Heart left ventricle (tissue), 13 donors: ENCODE measurements at regions not wholly inside any gene's neighbourhood (a gene's known extent, or its start where the extent isn't known, plus 50 kb on each side); places are given as distances from the start of the nearest gene placed in this dataset.

Experiments
- POLR2A ChIP-seq, 2 donors: fragments of 450-650 bp; IDR thresholded peaks; one replicate each; pipeline ENCODE4 v1.6.1; 2017; ENCODE audit warnings: antibody characterized with exemption in 2 of 2, mild to moderate bottlenecking in 2 of 2, moderate library complexity in 2 of 2
- TF ChIP-seq, protein P1 (sequence below), 12 donors: fragments of 200-600 bp; sonication (generic) in 4 of 12; IDR thresholded peaks; one replicate each; pipeline versions ENCODE4 v1.5.0 to v1.8.0; 2018 to 2022; ENCODE audit warnings: antibody characterized with exemption in 12 of 12, mild to moderate bottlenecking in 5 of 12
- donor health status: ischemic (EF 13 %, LVEDD 7.1; RV severe dilation, severe dysfunction).
- donor health status: DM: no; HTN: yes; CAD: no.
- donor health status: DM: no; HTN: no; CAD: no.
- donor health status: ischemic (EF 25% LVEDD 6.9; RV normal size, moderate dysfunction).
- donor health status: ischemic (EF 25% LVEDD 5.7; RV mildly dilated, moderate dysfunction).
- donor health status: ischemic (EF 35%, LVEDD 5.7; RV mildly dilated, moderate dysfunction).
- donor health status: nonischemic (EF 11% LVEDD 7.7; RV severe dilation, severe dysfunction).
- donor health status: DM: yes; HTN: yes; CAD: no.
- donor health status: PGD.
- donor health status: ischemic (EF 29% LVEDD 5.4; RV normal size, mild dysfunction).
- donor health status: nonischemic (EF 23%, LVEDD 6.1; RV moderate dilation, normal function).

DNA sequence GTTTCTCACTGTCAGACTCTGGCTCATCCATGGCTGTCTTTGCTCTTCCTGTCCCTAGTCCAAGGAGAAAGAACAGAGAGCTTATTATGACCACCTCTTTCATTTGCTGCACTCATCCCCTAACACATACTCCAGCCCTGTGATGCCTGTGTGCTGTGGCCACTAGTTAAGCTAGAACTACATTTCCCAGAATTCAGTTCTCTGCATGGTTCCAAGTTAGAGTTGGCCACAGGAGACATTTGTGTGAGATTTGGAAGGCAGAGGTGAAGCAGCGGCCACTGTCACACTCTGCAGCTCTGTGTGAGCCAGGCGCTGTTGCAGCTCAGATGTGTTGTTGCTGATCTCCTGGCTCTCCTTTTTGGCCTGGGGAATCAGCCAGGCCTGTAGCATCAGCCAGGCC lies 188.2 kb upstream of the ATP6AP2 start:
- TF ChIP-seq, protein P1, sequence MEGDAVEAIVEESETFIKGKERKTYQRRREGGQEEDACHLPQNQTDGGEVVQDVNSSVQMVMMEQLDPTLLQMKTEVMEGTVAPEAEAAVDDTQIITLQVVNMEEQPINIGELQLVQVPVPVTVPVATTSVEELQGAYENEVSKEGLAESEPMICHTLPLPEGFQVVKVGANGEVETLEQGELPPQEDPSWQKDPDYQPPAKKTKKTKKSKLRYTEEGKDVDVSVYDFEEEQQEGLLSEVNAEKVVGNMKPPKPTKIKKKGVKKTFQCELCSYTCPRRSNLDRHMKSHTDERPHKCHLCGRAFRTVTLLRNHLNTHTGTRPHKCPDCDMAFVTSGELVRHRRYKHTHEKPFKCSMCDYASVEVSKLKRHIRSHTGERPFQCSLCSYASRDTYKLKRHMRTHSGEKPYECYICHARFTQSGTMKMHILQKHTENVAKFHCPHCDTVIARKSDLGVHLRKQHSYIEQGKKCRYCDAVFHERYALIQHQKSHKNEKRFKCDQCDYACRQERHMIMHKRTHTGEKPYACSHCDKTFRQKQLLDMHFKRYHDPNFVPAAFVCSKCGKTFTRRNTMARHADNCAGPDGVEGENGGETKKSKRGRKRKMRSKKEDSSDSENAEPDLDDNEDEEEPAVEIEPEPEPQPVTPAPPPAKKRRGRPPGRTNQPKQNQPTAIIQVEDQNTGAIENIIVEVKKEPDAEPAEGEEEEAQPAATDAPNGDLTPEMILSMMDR (IDR thresholded peaks at IDR 0.05), result no peak
- no peak for TF ChIP-seq POLR2A (IDR thresholded peaks at IDR 0.05)
